ENCODE measurements at regions not wholly inside any gene's neighbourhood (a gene's known extent, or its start where the extent isn't known, plus 50 kb on each side); places are given as distances from the start of the nearest gene placed in this dataset.

DNA sequence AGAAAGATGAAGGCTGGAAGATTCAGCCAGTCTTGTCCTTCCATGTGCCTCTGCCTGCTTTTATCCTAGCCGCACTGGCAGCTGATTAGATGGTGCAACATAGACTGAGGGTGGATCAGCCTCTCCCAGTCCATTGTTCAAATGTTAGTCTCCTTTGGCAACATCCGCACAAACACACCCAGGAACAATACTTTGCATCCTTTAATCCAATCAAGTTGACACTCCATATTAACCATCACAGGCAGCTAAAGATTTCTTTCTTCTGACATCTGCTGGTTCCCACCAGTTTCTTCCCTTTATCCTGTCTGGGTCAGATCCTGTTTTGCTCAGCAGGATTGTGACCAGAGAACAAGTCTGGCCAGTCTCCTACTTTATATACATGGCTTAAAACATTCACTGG, 276.5 kb upstream of the TYRP1 start:
- TF ChIP-seq, protein P1, sequence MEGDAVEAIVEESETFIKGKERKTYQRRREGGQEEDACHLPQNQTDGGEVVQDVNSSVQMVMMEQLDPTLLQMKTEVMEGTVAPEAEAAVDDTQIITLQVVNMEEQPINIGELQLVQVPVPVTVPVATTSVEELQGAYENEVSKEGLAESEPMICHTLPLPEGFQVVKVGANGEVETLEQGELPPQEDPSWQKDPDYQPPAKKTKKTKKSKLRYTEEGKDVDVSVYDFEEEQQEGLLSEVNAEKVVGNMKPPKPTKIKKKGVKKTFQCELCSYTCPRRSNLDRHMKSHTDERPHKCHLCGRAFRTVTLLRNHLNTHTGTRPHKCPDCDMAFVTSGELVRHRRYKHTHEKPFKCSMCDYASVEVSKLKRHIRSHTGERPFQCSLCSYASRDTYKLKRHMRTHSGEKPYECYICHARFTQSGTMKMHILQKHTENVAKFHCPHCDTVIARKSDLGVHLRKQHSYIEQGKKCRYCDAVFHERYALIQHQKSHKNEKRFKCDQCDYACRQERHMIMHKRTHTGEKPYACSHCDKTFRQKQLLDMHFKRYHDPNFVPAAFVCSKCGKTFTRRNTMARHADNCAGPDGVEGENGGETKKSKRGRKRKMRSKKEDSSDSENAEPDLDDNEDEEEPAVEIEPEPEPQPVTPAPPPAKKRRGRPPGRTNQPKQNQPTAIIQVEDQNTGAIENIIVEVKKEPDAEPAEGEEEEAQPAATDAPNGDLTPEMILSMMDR (IDR thresholded peaks at IDR 0.05; ENCODE audit: low read length) = no peak
- no peak for TF ChIP-seq EZH2 (optimal IDR thresholded peaks at IDR 0.05; ENCODE audit: low read depth, low read length)

All from MM.1S (cell line).